ENCODE measurements at regions not wholly inside any gene's neighbourhood (a gene's known extent, or its start where the extent isn't known, plus 50 kb on each side); places are given as distances from the start of the nearest gene placed in this dataset.

DNA sequence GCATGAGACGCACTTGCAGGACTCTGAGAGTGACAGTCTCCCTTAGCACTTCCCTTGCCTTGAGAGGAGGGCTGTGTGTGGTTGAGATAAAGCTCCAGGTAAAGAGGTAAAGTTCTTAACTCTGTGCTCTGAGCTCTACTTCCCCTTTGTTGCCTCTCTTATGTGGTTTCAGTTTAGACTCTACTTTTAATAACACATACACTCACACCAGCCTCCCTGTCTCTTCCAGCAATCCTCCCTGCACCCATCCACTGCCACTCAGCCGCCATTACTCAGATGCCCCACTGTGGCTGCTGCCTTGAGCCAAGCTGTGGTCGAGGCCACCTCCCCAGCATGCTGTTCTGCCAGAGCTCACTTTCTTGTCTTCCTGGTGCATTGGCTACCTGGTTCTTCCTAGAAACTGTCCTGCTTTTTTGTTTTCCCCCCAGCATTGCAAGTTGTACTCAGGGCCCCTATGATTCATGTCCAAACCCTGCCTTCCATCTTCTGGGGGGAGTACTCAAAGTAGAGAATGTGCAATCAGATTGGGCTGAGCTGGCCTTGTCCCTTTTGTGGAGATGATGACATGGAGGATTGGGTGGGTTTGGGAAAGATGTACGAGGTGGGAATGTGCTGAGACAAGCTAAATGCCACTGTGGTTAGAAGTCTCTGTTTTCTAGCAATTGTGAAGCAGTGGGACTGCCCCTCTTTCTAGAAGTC, 115.5 kb upstream of the PARP11 start:
- whole genome bisulfite sequencing, 2 donors (ENCODE audit: extremely low coverage in 2 of 2, insufficient read length in 2 of 2, insufficient replicate concordance in 1 of 2) = no CpG with 5 or more reads among the region's 4 CpGs
- no peak overlapping the region for H3K27ac ChIP-seq (replicated peaks; ENCODE audit: low read length)
- DNase-seq (ENCODE audit: low spot score) = no peak

DNA sequence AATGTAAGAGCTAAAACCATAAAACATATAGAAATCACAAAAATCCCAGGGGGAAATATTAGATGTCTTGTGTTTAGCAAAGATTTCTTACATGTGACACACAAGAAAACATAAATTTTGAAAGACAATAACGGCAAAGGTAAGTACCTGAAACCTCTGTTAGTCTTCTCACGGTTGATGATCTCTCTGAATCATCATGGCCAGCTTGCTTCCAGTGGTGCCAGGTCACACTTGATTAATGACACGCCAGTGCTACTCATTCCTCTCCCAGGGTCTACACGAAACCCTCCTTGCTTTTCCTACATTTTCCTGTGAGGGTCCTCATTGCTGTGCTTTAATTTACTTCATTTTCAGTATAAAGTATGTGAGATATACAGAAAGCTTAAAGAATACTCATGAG, 114.4 kb upstream of the PARP11 start:
- H3K4me2 ChIP-seq (ENCODE audit: insufficient read depth, low read length, poor library complexity, severe bottlenecking) = no peak overlapping the region
- H3K9ac ChIP-seq (ENCODE audit: low read depth, low read length, poor library complexity) = no peak overlapping the region
- no peak overlapping the region for H3K27ac ChIP-seq (replicated peaks; ENCODE audit: low read length)
- H3K27me3 ChIP-seq (ENCODE audit: control insufficient read depth in 3 of 3, insufficient read depth in 3 of 3, low read depth in 1 of 3, low read length in 3 of 3) = no peaks in the 10 kb centered on the region
- no peak overlapping the region for H2AFZ ChIP-seq (ENCODE audit: low read length)
- no peak overlapping the region for H3K4me3 ChIP-seq (ENCODE audit: low read length in 2 of 2)
- no peak for DNase-seq (ENCODE audit: low spot score)
- H3K18ac ChIP-seq (ENCODE audit: low read length) = no peak overlapping the region
- no peak overlapping the region for H2AK5ac ChIP-seq (ENCODE audit: low read depth, low read length)
- peaks cover 0 to 10% of the 10 kb centered on the region in 2 donors for H3K4me1 ChIP-seq (ENCODE audit: control insufficient read depth in 2 of 2, insufficient read depth in 1 of 2, low read depth in 1 of 2, low read length in 2 of 2)
- H3K79me1 ChIP-seq (ENCODE audit: low read depth, low read length) = no peaks in the 10 kb centered on the region
- H3K9me3 ChIP-seq (replicated peaks in 1 of 2; ENCODE audit: control insufficient read depth in 2 of 2, insufficient read depth in 1 of 2, low read depth in 1 of 2, low read length in 2 of 2) = peaks cover 0 to 4% of the 10 kb centered on the region in 2 donors
- no CpG with 5 or more reads among the region's 4 CpGs for WGBS, 2 donors (ENCODE audit: extremely low coverage in 2 of 2, insufficient read length in 2 of 2, insufficient replicate concordance in 1 of 2)
- H2BK120ac ChIP-seq (ENCODE audit: low read depth, low read length) = no peak overlapping the region
- no peak overlapping the region for H2BK15ac ChIP-seq (ENCODE audit: low read length)
- no peak overlapping the region for H2BK12ac ChIP-seq (ENCODE audit: low read length)
- no peak overlapping the region for H2BK5ac ChIP-seq (ENCODE audit: low read length)
- no peak overlapping the region for H4K8ac ChIP-seq (ENCODE audit: low read depth, low read length)
- no peak overlapping the region for H3K4ac ChIP-seq (ENCODE audit: low read length)
- no peak overlapping the region for H3K14ac ChIP-seq (ENCODE audit: low read length)
- no peak overlapping the region for H4K91ac ChIP-seq (ENCODE audit: low read depth, low read length, poor library complexity)
- no peak overlapping the region for H3K23ac ChIP-seq (ENCODE audit: low read depth, low read length, poor library complexity)
- H3K36me3 ChIP-seq (replicated peaks in 1 of 2; ENCODE audit: control insufficient read depth in 2 of 2, insufficient read depth in 2 of 2, low read length in 2 of 2) = no peaks in the 10 kb centered on the region

More for the DNA sequence above, 115.5 kb upstream of the PARP11 start:
- Histone ChIP-seq H3K36me3 (replicated peaks in 1 of 2; ENCODE audit: control insufficient read depth in 2 of 2, insufficient read depth in 2 of 2, low read length in 2 of 2) (no peaks in the 10 kb centered on the region), H3K27me3 (ENCODE audit: control insufficient read depth in 3 of 3, insufficient read depth in 3 of 3, low read depth in 1 of 3, low read length in 3 of 3) (no peaks in the 10 kb centered on the region), H3K4ac (ENCODE audit: low read length) (no peak overlapping the region), H3K79me1 (ENCODE audit: low read depth, low read length) (no peaks in the 10 kb centered on the region), H4K91ac (ENCODE audit: low read depth, low read length, poor library complexity) (no peak overlapping the region), H3K4me1 (ENCODE audit: control insufficient read depth in 2 of 2, insufficient read depth in 1 of 2, low read depth in 1 of 2, low read length in 2 of 2) (peaks cover 0 to 10% of the 10 kb centered on the region in 2 donors), H3K23ac (ENCODE audit: low read depth, low read length, poor library complexity) (no peak overlapping the region), H2BK12ac (ENCODE audit: low read length) (no peak overlapping the region), H2AK5ac (ENCODE audit: low read depth, low read length) (no peak overlapping the region), H3K4me3 (ENCODE audit: low read length in 2 of 2) (no peak overlapping the region), H3K4me2 (ENCODE audit: insufficient read depth, low read length, poor library complexity, severe bottlenecking) (no peak overlapping the region), H3K9me3 (replicated peaks in 1 of 2; ENCODE audit: control insufficient read depth in 2 of 2, insufficient read depth in 1 of 2, low read depth in 1 of 2, low read length in 2 of 2) (peaks cover 0 to 2% of the 10 kb centered on the region in 2 donors), H3K18ac (ENCODE audit: low read length) (peak overlapping the region; percentile 27), H2AFZ (ENCODE audit: low read length) (peak overlapping the region; percentile 25), H3K14ac (ENCODE audit: low read length) (no peak overlapping the region), H4K8ac (ENCODE audit: low read depth, low read length) (no peak overlapping the region), H2BK120ac (ENCODE audit: low read depth, low read length) (no peak overlapping the region), H2BK15ac (ENCODE audit: low read length) (no peak overlapping the region), H3K9ac (ENCODE audit: low read depth, low read length, poor library complexity) (no peak overlapping the region), H2BK5ac (ENCODE audit: low read length) (no peak overlapping the region)

DNA sequence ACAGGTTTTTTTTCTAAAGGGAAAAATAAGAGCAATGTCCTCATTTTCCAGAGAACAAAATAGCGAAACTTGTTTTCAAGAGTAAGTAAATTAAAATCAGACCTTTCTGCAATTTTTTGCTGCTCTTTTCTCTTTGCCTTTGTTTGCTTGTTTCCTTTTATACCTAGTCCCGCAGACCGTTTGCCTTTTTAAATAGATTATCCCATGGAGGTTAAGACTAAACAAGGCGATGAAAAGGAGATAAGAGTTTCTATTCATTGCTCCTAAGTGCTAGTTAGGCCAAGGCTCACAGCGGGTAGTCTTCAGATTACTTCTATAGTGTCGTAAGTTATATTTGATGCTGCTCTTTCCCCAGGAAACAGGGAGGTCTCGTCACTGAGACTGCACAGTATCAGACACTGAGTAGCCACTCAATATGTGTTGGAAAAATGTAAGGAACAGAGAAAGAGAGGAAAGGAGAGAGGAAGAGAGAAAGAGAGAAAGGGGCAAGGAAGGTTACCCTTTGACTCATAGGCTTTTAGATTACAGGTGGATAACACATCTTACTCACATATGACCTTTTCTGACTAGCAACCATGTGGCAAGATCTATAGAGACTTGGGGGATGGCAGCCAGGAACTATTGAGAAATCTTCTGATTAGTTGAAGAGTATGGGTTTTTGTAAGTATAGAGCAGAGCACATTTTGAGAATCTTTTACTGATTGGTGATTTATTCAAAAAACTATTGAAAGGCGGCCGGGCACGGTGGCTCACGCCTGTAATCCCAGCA, 107.5 kb upstream of the PARP11 start:
- Histone ChIP-seq H3K14ac (ENCODE audit: low read length) (no peak overlapping the region), H2AFZ (ENCODE audit: low read length) (no peak overlapping the region), H2BK12ac (ENCODE audit: low read length) (no peak overlapping the region), H3K4me2 (ENCODE audit: insufficient read depth, low read length, poor library complexity, severe bottlenecking) (no peak overlapping the region), H3K27me3 (ENCODE audit: control insufficient read depth in 3 of 3, insufficient read depth in 3 of 3, low read depth in 1 of 3, low read length in 3 of 3) (no peaks in the 10 kb centered on the region), H2BK15ac (ENCODE audit: low read length) (no peak overlapping the region), H3K18ac (ENCODE audit: low read length) (no peak overlapping the region), H2AK5ac (ENCODE audit: low read depth, low read length) (no peak overlapping the region), H3K4me3 (ENCODE audit: low read length in 2 of 2) (no peak overlapping the region), H3K27ac (replicated peaks; ENCODE audit: low read length) (no peak overlapping the region), H4K91ac (ENCODE audit: low read depth, low read length, poor library complexity) (no peak overlapping the region), H3K9me3 (replicated peaks in 1 of 2; ENCODE audit: control insufficient read depth in 2 of 2, insufficient read depth in 1 of 2, low read depth in 1 of 2, low read length in 2 of 2) (peaks cover 0 to 16% of the 10 kb centered on the region in 2 donors), H3K23ac (ENCODE audit: low read depth, low read length, poor library complexity) (no peak overlapping the region), H2BK120ac (ENCODE audit: low read depth, low read length) (no peak overlapping the region), H2BK5ac (ENCODE audit: low read length) (no peak overlapping the region), H3K9ac (ENCODE audit: low read depth, low read length, poor library complexity) (no peak overlapping the region), H3K79me1 (ENCODE audit: low read depth, low read length) (no peaks in the 10 kb centered on the region), H3K36me3 (replicated peaks in 1 of 2; ENCODE audit: control insufficient read depth in 2 of 2, insufficient read depth in 2 of 2, low read length in 2 of 2) (no peaks in the 10 kb centered on the region), H4K8ac (ENCODE audit: low read depth, low read length) (no peak overlapping the region), H3K4me1 (ENCODE audit: control insufficient read depth in 2 of 2, insufficient read depth in 1 of 2, low read depth in 1 of 2, low read length in 2 of 2) (no peaks in the 10 kb centered on the region), H3K4ac (ENCODE audit: low read length) (no peak overlapping the region)
- DNase-seq (ENCODE audit: low spot score) = no peak
- no CpG with 5 or more reads among the region's 11 CpGs for WGBS, 2 donors (ENCODE audit: extremely low coverage in 2 of 2, insufficient read length in 2 of 2, insufficient replicate concordance in 1 of 2)

- Histone ChIP-seq H2AFZ (ENCODE audit: low read length) (no peak overlapping the region), H3K27ac (replicated peaks; ENCODE audit: low read length) (no peak overlapping the region), H3K4me1 (ENCODE audit: control insufficient read depth in 2 of 2, insufficient read depth in 1 of 2, low read depth in 1 of 2, low read length in 2 of 2) (no peaks in the 10 kb centered on the region), H2AK5ac (ENCODE audit: low read depth, low read length) (no peak overlapping the region), H4K8ac (ENCODE audit: low read depth, low read length) (no peak overlapping the region), H3K14ac (ENCODE audit: low read length) (no peak overlapping the region), H3K9me3 (replicated peaks in 1 of 2; ENCODE audit: control insufficient read depth in 2 of 2, insufficient read depth in 1 of 2, low read depth in 1 of 2, low read length in 2 of 2) (peaks cover 0 to 20% of the 10 kb centered on the region in 2 donors), H2BK5ac (ENCODE audit: low read length) (no peak overlapping the region), H3K4me3 (ENCODE audit: low read length in 2 of 2) (no peak overlapping the region), H3K4me2 (ENCODE audit: insufficient read depth, low read length, poor library complexity, severe bottlenecking) (no peak overlapping the region), H2BK12ac (ENCODE audit: low read length) (no peak overlapping the region), H3K36me3 (replicated peaks in 1 of 2; ENCODE audit: control insufficient read depth in 2 of 2, insufficient read depth in 2 of 2, low read length in 2 of 2) (no peaks in the 10 kb centered on the region), H3K9ac (ENCODE audit: low read depth, low read length, poor library complexity) (no peak overlapping the region), H3K18ac (ENCODE audit: low read length) (no peak overlapping the region), H3K27me3 (ENCODE audit: control insufficient read depth in 3 of 3, insufficient read depth in 3 of 3, low read depth in 1 of 3, low read length in 3 of 3) (no peaks in the 10 kb centered on the region), H4K91ac (ENCODE audit: low read depth, low read length, poor library complexity) (no peak overlapping the region), H3K4ac (ENCODE audit: low read length) (no peak overlapping the region), H3K23ac (ENCODE audit: low read depth, low read length, poor library complexity) (no peak overlapping the region), H2BK15ac (ENCODE audit: low read length) (no peak overlapping the region), H2BK120ac (ENCODE audit: low read depth, low read length) (no peak overlapping the region), H3K79me1 (ENCODE audit: low read depth, low read length) (no peaks in the 10 kb centered on the region)
- no peak for DNase-seq (ENCODE audit: low spot score)
- no CpG with 5 or more reads among the region's 2 CpGs for WGBS, 2 donors (ENCODE audit: extremely low coverage in 2 of 2, insufficient read length in 2 of 2, insufficient replicate concordance in 1 of 2)
Measured at GRCh38 chr12:3977621-3978020, 104.4 kb upstream of the PARP11 start.
